NCI-H510A treated with DMSO at 0.1 percent for 48 hours (cell line): ENCODE measurements at regions not wholly inside any gene's neighbourhood (a gene's known extent, or its start where the extent isn't known, plus 50 kb on each side); places are given as distances from the start of the nearest gene placed in this dataset.

Experiments used
- DNase-seq: peaks from one replicate; lab custom pipeline; 2025; lab: John Stamatoyannopoulos, UW

DNA sequence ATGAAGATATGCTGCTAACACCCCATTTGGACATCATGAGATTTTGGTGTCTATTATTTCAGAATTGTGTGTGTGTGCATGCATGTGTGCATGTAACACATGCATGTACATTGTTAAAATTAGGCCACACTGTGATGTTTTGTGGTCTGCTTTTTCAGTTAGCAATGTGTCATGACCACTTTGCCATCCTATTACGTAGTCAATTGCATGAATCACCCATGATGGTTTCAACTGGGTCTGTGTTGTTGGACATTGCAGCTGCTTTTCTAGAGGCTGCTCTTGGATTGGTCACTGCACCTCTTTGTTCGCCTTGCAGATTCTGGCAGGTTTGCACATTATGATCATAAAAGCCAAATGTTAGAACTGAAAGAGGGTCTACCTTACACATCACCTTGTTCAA, 101.0 kb upstream of the THBS1 start:
- DNase-seq = no peak

DNA sequence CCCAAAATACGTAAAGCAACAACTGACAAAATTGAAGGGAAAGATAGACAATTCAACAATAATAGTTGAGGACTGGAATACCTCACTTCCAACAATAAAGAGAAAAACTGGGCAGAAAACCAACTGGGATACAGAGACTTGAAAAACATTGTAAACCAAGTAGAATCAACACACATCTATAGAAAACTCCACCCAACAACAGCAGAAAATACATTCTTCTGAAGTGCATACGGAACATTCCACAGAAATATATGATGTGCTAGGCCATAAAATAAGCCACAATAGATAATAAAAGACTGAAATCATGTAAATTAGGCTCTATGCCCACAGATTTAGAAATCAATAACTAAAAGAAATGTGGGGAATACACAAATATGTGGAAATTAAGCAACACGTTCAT, 98.4 kb upstream of the THBS1 start:
- no peak for DNase-seq

DNA sequence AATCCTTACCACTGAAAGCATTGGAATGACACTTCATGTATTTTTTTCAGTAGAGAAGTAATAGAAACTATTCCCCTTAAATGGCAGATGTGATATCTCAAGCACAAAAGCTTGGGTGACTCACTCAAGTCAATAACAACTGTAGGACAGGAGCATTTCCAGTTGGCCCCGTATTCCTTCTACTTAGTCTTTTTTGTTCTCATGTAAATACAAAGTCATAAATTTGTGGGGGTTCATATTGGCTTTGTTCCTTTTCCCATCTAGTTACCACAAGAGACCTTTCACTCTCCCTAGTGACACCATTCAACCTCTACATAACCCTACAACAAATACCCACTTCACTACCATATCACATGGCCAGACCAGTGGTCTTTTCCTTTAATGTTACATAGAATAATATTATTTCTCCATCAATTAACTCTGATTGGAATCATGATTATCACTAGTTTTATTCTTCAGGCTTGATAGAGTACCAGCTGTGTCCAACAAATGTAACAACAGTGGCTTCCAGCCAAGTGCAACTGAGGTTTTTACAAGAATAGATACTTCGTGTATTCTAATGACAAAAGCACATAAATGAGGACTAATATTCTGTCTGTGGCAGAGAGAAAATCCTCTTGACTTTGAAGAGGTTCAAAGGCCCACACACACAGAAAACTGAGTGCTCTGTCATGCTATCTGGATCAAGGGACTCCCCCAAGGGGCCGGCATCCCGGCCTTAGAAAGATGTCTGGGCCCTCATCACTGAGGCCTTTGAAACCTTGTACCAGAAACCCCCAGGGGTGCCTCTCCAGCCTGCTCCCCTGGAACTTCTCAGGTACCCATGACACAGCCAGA, 94.0 kb upstream of the THBS1 start:
- no peak for DNase-seq

DNA sequence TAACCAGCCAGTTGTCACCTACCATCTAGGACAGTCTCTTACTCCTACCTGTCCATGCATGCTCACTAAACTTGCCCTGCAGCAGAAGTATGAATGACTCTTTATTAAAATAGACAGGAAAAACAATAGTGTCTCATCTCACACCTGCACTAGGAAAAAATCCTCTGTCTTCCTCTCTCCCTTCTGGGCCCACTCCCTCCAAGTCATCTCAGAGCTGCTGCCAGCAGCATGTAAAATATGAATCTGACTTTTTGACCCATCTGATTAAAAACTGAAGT, 93.5 kb upstream of the THBS1 start:
- no peak for DNase-seq

DNA sequence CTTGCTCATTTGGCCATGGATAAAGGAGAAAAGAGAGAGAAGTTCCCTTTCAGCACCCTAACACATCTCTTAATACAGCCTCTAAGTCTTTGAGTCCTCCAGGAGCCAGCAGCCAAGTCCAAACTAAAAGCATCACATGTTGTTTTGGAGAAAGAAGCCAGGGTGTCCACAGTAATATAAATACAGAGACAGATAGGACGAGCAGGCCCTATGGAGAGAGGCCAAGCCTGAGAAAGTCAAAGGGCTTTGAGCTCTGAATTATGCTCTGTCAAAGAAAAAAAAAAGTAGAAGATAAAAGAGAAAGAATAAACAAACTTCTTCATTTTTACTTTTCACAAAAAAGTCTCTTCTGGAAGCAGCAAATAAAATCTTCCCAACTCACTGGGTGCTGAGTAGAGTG, 92.4 kb upstream of the THBS1 start:
- no peak for DNase-seq

DNA sequence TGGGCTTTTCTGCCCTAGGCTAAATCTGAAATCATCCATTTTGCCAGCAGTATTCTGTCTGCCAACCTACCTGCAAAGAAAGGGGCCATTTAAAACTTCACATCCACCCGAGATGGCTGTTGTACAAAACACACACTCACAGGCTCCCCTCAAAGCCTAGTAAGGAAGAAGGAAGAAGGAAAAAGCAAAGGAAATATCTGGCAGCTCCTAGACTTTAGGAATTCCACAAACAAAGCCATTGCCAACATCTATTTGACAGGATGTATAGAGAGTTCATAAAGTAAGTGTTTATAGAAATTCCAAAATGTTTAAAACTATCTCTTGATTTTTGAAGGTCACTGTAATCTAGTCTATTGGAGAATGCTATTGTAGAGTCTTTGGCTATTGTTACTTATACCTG, 91.9 kb upstream of the THBS1 start:
- DNase-seq = no peak

DNA sequence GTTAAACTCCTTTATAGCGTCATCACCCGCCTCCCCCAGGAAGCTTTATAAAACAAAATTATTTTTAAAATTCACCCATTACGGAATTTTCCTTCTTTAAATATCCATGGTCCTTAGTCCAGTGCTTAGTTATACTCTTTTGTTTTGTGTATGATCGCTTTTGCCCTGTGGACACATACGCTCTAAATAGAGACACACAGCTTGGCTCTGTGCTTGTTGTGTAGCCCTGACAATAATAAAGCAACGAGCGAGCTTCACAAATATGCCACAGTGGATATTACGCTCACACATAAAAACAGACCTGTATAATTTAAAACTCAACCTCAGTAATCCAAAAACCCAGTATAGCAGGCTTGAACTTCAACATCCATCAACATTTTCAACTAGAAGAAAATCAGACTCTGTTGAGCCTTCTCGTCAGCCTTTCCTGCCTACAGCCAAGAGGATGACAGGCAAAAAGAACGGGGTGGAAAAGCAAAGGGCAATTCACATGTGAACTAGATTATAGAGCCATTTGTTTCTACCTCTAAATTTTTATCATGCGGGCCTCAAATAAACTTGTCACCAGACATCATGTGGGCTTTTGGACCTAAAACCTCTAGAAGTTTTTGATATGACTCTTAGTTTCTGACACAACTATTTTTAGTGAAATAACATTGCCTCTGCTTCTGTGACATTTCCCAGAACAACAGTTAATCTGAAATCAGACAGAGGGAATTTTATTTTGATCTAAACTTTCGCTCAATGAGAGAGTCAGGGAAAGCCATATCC, 89.6 kb upstream of the THBS1 start:
- DNase-seq = no peak

DNA sequence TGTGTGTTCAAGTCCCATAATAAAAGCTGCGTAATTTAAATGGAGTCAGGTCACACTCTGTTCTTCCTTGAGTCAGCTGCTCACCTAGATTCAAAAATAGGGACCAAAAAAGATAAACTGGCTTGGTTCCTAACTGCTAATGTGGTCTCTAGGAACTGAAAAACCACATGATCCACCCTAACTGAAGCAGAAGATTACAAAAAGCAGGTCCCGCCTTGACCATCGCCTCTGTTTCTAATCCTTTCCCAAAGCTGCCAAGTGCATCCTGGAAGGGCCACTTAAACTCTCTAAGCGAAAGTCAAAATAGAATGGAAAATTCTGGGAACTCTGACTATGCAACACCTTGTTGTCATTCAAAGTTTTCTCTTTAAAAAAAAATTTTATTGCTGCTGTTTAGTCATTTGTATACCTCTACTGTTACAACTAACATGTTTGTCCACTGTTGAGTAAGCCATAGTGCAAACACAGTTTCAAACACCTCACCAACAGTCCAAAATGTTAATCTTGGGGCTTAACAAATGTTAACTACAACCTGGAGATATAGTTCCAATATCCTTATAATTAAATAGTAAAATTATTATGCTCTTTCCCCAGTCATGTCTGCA, 88.9 kb upstream of the THBS1 start:
- DNase-seq = no peak

DNA sequence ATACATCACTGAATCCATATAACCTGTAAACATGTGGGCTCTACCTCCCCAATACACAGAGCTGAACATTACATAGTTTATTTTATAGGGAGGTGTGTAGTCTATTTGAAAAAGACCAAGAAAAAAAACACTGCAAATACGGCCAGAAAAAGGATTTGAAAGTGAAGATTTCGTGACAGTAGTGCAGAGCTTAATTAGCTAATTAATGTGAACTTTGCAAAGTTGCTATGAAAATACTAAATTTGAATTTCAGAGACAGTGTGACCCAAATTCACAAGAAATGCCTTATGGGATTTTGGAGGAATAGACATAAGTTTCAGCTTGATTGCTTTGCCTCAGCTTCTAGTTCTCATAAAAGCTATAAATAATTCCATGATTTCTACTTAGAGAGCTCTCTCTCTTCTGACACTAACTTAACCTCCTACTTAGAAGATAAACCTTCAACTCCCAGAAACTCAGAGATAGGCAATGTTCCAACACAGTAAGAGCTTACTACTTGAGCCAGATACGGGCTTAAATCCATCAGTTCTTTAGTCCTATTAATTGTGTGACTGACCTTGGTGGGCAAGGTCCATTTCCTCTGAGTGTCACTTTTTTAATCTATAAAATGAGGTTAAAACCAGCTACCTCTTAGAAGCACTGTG, 87.3 kb upstream of the THBS1 start:
- no peak for DNase-seq

DNA sequence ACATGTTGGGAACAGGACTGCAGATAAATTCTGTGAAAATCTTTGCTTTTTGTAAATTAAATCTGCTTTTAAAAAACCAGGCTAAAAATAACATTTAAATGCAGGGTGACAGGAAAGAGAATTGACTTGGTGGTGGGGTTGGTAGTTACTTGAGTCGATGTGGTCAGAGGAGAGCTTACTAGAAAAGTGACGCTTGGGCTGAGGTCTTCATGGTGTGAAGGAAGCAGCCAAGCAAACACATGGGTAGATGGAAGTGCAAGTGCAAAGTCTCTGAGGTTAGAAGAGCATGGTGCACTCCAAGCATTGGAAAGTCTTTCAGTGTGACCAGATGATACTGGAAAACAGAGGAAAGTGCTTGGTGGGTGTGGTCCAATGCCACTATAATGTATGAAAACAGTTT, 86.4 kb upstream of the THBS1 start:
- DNase-seq = no peak

DNA sequence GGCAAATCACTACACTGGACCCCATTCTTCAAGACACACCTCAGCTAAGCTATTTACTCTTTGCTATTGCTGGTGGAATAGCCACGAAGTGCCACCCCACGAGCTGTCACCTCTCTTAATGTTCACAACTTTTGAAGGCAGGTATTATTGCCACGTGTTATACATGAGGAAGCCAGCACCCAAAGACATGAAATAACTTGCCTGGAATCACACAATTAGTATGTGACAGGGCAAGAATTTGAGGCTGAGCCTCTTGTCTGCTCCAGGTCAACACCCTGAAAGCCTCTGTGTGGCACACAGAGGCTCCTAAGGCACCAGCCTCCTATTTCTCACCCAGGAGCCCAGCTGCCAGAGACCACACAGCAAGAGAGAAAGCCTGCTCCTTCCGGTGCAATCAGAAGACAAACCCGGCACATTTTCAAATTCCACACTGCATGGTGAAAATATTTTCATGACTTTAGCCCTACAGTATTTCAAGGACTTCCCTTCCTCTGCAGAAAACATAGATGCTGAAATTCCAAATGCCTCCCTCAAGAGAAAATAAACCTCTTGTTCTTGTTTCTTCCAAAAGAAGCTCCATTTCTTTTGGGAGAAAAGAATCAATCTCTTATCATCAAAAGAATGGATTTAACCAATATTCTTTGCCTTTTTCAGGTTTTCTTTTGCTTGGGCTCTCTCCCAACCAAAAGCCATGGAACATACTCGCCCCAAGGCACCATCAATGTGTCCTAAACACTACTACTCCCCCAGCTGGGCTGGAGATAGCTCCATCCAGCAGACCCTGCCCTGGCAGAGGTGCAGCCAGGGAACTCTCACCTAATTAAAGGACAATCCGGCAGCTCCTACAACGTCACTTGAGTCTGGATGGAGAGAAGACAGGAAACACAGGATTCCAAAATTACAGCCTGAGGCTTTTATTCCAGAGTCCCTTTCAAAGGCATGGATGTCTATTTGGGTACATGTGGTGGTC, 84.7 kb upstream of the THBS1 start:
- DNase-seq = no peak

DNA sequence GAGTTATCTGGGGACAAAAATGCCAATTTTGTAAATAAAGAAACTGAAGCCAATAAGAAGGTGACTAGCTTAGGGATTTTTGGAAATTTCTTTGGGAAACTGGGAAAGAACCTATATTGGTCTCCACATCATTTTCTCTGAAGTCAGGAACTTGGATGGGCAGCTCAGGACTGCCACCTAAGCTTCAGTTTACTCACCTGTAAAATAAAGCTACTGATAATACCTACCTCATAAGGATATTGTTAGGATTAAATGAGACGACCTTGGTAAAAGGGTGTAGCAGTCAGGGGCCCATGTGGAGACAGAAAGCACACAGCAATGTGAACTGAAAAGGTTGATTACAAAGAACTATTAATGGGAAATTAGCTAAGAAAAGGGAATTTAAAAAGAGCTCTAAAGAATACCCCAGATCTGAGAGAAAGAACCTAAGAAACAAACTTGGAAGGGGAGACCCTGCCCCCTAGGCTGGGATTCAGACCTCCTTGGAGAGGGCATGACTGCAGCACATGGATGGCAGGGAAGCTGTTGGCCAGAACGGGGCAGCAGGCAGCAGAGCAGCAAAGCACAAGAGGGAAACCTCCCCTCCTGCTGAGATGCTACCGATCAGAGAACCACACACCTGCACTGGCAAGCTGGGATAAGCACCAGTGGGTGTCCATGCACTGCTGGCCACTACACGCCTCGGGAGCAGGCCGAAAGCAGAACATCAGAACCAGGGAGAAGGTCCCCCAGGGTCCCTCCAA, 83.7 kb upstream of the THBS1 start:
- DNase-seq = no peak

DNA sequence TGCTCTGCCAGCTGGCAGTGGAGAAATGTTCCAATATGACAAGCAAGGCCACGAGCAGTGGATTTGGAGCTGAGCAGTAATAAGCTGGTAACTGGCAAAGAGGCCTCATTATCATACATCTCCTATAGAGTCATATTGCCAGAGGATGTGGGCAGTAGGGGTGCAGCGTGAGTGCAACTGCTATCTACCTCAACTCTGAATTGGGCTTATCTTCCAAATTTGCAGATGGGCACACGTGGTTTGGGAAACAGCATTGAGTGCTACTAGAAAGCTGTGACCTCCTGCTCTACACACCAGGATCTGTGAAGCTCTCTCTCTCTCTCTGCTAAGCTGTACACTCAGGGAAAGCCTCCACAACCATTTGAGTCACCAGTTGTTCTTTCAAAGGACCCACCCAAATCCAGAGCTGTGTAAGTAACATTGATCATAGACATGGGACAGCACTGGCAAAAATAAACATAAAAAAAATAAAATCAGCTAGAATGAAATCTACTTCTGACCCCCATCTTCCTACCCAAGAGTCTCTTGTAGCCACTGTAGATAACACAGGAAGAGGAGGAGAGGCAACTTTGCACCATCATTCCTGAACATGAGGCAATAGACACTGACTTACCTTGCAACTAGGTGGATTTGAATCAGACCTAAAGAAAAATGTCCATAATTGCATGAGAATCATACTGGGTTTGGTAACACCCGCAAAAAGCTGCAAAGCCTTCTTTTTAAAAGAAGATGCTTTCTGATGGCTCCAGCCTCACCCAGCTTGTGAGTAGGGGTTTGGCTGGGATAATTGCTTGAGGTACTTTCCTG, 82.9 kb upstream of the THBS1 start:
- no peak for DNase-seq

DNA sequence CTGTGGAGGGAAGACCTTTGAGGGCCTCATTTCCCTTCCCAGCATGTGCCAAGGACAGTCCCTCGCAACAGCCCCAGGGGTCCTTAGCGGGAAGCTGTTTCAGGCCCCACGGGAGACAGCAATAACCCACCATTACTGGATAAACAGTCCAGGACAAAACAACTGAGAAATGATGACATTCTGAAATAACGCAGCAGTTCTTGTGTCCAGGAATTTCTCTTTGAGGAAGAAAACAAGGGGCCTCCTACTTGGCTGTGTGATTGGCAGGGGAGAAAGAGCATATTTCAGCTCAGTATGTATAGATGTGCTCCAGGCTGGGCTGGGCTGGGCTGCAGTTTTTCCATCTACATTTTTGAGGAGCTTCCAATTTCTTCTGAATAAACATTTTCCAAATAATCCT, 82.2 kb upstream of the THBS1 start:
- no peak for DNase-seq

DNA sequence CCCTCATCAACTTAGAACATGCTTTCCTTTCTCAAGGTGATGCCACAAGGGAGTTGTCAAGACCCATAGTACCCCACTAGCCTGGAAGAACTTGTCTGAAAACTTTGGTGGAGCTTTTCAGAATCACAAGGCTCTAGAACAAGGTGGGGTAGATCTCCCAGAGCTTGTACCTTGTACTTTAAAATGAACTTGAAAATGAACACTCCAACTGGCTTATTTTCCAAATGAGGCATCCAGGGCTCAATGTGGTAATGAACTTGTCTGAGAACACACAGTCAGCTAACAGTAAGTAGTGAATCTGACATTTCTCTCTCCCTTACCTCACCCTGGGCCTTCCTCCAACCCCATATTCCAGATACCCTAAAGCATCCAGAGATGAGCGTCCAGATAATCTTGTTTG, 81.8 kb upstream of the THBS1 start:
- no peak for DNase-seq

DNA sequence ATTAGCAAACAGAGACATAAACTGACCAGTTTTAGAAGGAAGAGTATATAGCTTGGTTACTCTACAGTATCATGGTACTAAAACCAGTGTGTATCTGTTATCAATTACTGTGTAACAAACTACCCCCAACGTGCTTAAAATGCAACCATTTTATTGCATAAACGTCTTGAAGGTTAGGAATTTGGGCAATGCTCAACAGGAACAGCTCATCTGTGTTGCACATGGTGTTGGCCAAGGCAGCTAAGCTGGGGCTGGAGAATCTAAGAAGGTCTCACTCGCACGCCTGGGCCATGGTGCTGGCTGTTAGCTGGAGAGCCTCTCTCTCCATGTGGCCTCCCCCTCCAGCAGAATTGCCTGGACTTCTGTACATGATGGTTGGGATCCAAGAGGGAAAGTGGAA, 81.2 kb upstream of the THBS1 start:
- DNase-seq = no peak

DNA sequence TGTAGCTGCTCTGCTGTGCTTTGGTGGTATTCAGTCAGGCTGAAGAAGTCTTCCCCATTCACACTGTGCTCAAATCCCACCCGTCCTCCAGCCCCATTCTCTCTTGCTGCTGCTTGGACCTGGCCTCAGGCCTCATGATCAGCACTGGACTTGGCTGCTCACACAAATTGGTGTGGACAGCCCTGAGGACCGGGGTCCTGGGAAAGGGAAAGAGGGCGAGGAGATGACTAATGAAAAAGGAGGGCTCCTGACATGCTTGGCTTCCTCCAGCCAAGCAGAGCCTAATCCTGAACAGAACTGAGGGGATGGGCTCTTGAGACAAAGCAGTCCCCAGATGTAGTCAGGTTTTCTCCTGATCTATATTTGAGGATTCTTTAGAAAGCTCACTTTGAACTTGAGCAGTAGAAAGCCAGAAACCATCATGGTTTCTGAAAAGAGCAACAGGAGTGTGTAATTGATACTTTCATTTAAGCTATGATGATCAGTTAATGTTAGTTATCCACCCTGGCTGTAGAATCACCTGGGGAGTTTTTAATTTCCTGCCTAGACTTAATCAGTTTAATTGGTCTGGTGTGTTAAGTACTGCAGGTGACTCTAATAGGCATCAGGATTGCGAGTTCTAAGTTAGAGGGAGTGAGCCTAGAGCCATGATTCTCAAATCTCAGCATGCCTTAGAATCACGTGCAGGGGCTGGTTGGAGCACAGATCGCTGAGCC, 79.4 kb upstream of the THBS1 start:
- no peak for DNase-seq

DNA sequence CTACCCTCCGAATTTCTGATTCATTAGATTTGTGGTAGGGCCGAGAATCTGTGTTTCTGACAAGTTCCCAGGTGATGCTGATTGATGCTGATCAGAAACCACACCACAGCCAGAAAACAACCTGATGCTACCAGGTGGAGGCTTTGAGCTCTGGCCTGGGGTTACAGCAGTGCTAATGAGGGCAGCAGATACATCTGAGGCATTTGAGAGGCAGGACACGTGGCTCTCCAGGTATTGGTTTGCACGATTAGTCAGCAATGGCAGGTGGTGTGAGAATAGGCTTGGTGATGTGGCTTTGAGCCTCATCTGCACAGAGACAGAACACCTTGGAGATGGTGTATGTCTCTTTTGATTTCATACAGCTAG, 78.8 kb upstream of the THBS1 start:
- DNase-seq = no peak

DNA sequence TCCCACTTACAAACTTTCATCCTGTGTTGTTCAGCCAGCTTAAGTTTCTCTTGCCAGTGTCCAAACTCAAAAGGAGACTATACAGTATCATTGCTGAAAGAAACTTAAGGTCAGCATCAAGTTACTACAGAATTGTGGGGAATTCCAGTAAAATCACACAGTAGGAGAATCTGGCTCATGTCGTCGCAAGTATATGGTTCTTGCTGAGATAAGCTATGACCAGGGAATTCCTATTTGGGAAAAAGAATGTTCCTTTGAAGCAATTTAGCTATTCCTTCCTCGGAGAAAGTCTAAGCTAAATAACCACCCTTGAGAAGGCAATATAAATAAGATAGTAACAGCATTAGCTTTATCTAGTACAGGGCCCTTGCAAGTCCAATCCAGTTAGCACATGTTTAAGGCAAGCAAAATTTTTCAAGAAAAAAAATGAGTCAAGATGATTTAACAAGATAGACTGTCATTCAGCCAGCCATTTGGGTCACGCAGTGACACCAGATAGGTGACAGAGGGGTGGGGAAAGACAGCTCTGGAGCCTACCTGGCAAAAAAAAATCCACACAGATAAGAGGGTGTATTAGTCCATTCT, 78.2 kb upstream of the THBS1 start:
- DNase-seq = no peak
